AG08395 (cell line): ENCODE measurements at regions not wholly inside any gene's neighbourhood (a gene's known extent, or its start where the extent isn't known, plus 50 kb on each side); places are given as distances from the start of the nearest gene placed in this dataset.

Experiments used
- DNase-seq: peaks from one replicate; pipeline ENCODE4 v3.0.0; 2012; ENCODE audit warnings: mixed read lengths, low spot score

DNA sequence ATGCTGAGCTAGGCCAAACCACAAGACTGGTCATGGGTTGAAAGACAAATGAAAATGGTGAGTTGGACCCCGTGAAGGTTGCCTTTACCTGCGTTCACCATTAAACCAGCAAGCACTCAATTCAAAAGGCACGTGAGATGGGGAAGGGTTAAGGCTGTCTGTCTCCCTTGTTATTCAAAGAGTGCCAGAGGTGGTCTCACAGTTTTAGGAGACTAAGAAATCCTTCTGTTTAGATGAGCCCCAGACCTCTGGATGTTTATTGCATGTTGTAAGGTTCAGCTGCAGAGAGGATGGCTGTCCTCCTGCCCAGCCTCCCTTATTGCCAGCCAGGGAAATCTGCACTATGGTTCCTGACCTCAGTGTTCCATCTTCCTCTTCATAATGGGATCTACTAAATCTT is 498.0 kb upstream of the CELF2 start:
- DNase-seq: no peak

DNA sequence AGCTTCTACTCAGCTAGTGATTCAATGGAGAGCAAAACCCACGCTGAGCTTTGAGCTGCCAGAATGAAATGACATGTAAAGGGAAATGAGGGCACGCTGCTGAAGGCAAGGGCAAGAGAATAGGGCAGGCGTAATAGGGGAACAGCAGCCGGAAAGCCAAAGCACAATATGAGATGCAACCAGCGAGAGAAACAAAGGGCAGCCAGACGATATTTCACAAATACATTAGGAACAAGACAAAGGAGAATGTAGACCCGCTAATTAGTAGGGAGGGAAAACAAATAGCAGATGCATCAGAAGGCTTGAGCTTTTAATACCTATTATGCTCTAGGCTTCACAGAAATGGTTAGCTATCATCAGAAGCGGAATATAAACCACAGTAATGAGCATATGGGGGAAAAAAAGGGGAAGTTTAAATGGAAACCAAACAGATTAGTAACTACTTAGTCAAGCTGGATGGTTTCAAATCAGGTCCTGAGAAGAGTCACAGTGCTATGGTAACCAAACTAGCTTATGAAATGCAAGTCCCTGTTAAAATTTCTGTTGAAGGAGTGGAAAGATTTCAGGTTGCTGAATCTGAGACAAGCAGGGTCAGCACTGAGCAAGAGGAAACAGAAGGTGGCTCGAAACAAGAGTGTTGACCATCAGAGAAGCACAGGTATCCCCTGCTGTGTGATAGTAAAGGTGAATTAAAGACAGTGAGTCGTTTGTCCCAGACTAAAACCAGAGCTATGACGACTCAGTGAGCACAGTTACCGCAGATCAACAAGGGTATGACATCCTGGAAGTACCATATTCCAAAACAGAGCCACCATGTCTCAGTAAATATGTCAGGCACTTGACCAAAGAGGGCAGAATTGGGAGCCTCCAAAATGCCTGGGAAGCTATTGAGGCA is 496.9 kb upstream of the CELF2 start:
- DNase-seq: no peak

DNA sequence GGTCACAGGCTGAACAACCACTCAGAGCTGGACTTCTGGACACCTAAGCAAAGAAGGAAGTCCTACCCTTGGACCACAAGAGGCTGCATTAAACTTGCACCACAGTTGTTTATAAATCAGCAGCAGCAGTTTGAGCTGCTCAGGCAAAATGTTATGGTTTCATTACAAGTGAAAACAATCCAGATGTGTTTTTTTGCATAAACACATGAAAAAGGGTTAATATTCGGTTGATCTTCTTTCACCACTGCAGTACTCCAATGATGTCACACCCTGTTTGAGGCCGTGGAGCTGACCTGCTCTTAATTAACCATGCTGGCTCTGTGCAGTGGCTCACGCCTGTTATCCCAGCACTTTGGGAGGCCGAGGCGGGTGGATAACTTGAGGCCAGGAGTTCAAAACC is 490.8 kb upstream of the CELF2 start:
- no peak for DNase-seq

DNA sequence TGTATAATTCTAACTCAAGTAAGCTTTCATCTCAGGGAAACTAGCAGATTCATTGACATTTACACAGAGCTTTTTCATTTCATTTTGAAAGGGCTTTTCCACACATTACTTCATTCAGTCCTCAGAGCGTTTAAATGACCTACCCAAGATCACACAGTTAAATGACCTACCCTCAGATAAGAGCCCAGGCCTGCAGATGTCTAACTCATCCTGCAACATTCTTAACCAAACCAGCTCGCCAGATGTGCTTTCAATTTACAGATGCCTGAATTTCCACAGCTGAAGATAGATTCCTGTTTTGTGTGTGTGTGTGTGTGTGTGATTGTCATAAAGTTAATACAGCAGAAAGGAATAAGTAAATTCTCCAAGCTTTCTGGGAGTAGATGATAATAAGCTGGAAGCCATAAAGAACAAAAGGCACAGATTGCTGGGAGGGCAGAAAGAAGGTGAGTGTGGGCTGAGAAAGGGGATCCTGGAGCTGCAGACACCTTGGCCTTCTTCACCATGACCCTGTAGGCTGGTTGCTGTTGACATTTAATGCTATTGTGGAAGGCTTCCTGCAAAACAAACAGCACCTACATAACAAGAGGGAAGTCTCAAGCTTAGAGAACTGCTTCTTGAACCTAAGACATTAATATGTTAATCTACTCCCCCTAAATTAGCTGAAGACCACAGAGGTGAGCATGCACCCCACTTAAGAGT is 489.7 kb upstream of the CELF2 start:
- no peak for DNase-seq

DNA sequence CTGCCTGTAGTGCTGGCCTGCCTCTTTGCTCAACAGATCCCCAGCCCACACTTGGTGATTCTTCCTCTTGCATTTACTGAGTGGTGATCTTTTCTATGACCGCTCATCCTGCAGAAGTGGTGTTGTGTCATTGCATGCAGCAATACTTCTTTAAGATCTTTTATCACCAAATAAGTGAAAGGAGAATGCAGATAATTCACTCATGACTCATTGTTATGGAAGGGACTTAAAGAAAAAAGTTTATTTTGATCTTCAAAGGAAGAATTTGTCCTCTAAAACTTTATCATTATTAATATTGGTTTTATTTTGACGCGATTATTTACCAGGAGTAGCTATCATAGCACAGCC is 489.1 kb upstream of the CELF2 start:
- no peak for DNase-seq

DNA sequence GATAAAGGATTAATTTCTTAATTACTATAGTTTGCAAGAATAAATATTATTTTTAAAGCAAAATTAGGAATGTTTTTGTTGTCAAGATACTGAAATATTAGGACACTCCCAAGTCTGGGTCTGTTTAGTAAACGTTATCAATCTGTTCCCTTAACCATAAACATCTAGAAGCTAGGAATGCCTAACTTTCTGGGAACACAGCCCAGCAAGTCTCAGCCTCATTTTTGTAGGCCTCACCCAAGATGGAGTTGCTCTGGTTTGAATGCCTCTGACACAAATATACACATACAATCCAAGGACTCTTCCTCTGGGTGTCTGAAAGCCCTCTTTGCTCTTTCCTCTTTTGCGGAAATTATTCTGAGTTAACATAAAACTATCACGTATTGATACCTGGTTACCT is 487.4 kb upstream of the CELF2 start:
- no peak for DNase-seq

DNA sequence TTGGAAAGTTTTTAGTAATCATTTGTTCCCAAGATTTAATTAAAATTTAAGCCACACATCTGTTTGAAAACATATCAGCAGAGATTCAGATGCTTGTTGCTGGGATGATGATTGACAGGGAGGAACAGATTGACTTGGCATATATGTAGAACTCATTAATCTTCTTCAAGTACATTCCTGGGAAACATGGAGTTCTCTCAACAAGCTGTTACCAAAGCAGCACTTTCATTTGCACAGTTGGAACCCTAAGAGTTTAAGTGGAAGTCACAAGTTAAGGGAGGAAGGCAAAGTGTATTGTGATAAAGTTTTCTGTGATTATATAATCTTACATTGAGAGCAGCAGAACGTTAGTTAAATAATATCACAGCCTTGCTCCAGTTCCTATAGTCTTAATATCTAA is 485.4 kb upstream of the CELF2 start:
- DNase-seq: no peak

DNA sequence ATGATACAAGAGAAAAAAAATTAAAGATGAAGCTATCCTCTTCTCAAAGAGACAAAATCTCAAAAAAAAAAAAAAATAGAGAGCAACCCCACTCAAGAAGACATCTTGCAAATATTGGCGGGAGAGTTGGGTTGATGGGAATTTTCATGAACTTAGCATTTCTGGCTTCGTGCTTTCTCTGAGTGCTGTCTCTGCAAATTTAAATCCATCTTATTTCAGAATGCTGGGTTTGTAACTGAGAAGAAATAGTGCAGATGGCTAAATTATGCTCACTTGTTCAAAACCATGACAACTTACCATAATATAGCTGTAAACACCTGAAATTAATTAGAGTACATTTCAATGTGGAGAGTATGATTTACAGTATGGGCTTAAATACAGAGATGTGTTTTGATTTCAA is 484.8 kb upstream of the CELF2 start:
- no peak for DNase-seq

DNA sequence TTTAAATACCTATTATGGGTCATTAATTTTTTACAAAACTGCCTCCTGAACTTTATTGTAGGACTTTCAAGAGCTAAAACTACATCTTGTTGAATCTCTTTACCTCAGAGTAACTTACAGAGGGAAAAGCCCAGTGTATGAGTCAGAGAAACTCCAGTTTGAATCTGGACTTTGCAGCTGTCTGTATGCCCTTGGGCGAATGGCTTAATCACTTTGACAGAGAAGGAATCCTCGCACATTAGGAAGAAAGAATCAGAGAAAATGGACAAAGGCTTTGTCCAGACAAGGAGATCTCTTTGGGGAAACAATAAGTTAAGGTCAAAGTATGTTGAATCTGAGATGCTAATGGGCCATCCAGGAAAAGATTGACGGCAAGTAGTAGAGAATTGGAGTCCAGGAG is 484.2 kb upstream of the CELF2 start:
- DNase-seq: peak; percentile 17

DNA sequence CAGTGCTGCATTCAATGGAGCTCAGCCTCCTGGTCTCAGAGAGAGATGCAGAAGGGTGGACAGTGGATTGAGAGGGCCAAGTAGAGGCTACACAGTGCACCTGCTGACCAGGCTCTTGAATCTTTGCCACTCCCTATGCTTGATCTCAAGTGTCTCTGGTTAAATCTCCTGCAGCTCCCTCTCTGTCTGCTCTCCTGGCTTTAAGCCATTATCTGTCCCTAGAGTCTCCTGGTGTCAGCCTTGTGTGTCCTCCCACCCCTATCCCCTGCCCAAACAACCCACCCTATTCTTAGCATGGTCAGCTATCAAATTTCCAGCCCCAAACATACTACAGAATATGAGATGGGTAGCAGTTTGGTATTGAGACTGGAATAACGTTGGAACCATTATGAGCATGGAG is 479.3 kb upstream of the CELF2 start:
- DNase-seq: no peak

DNA sequence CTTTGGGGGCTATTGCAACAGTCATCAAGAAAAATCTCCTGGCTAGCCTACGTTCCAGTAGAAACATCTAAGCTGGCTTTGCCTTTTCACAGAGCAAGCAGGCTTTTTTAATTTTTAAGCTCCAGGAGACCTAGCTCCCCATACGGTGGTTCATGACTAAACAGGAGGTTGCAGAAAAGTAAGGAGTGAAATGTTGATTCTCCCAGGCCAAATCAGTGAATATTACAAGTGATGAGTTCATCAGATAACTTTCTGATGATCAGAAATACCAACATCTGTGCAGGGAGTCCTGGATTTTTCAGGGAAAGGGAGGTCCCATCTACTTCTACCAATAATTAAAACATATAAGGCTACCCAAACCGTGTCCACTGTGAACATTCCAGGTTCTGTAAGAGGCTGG is 477.3 kb upstream of the CELF2 start:
- DNase-seq: no peak

DNA sequence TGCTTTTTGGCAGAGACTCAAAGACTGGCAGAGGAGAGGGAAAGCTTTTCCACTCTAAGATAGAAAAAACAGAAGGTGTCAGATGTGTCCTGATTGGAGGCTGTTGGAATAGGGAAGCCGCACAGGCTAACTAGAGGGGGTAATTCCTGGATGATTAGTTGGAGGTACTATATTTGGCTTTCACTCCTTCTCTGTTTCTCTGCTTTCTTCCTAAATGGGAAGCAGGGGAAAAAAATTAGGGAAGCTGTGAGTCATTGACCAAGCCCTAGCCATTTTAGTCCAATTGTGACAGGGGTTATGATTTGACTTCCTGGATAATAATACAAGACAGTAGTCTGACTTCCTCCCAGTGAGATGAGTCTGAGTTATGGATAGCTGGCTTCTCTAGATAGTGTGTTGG is 475.2 kb upstream of the CELF2 start:
- no peak for DNase-seq

DNA sequence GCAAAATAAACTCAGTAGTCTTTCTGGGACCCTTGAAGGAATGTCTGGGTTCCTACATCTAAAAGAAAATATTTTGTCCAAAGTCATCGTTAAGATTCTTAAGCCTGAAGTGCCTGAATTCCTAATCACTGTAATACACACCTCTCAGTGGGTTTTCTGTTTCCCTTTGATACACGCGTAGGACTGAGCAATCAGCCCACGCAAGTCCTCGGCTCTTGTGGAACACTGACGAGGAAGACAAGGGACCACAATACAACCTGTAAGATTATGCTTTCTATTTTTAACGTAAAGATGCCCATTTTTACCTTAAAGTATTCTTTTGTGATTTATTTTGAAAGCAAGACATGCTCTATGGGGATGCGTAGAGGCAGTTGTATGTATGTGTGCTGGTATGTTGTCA is 472.8 kb upstream of the CELF2 start:
- DNase-seq: no peak

DNA sequence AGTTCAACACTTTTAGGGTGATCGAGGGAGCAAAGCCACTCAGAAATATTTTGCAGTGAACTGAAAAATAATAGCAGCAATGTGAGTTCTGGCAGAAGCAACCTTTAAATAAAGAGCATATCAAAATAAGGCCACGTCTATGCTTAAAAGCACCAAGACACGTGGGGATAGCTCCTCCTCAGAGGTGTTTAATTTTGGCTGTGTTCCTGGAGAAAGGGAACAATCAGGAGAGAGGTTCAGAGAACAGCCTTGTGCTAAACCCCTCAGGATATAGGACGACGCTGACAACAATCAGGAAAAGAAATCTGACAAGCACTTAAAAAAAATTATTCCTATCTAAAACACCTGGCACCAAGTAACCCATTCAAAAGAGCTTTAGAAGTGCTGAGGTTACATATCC is 471.9 kb upstream of the CELF2 start:
- DNase-seq: no peak

DNA sequence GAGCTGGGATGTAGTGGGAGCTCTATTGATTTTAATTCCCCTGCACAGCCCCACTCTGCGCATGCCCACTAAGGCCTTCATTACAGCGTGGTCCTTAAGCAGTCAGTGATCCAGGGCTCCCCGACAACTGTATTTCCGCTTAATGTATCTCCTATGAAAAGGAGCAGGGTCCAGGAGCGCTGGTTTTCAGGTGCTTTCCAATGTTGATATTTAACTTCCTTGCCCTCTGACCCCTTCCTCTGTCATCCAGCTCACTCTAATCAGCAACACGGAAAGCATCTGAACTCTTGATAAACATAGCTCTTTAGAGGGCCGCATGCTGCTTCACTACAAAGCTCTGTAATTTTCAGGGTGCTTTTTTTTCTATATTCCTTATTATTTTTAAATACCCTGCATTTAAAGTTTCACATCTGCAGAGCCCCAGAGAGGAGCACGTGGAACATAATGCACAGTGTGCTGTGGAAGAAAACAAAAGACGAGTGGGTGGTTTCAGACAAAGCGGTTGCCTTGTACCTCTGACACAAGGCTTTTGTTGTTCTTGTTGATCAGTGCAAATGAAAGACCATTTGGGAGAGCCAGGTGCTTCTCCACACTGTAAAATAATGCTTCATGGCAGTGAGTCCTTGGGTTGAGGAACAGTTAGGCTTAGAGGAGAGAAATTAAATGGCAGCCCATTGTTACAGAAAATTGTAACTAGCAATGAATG is 465.9 kb upstream of the CELF2 start:
- DNase-seq: no peak

DNA sequence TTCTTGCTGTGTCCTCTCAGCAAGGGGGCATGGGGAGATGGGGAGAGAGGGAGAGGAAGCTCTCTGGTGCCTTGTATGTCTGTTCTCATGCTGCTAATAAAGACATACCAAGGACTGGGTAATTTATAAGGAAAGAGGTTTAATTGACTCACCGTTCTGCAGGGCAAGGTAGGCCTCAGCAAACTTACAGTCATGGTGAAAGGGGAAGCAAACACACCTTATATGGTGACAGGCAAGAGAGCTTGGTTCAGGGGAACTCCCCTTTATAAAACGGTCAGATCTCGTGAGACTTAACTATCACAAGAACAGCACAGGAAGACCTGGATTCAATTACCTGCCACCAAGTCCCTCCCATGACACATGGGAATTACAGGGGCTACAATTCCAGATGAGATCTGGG is 464.7 kb upstream of the CELF2 start:
- DNase-seq: no peak

DNA sequence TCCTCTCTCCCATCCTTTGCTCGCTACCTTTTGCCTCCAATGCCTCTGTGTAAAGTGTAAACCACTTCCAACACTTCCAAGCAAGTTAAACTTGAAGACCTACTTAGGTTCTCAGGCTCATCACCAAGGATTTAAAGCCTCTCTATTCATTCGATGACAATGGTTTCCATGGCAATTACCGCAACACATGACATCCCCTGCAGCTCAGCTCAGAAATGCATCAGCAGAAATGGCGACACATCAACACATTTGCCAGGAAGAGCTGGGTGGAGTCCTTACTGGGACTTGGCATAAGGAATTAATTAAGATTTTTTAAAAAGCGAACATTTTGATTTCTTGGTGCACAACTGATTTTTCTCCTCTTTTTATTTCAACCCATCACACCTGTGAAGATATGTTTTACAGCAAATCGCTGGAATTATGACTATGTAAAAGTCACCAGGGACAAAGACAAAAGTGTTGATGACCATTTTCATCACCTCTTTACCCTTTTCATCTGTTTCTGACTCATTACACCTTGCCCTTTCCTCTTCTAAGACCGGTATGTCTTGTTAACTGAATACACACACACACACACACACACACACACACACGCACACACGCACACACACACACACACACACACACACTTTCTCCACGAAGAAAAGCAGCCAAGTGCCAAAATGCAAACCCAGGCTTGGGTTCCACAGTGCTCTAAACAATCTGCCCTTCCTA is 453.4 kb upstream of the CELF2 start:
- DNase-seq: peak; percentile 57

DNA sequence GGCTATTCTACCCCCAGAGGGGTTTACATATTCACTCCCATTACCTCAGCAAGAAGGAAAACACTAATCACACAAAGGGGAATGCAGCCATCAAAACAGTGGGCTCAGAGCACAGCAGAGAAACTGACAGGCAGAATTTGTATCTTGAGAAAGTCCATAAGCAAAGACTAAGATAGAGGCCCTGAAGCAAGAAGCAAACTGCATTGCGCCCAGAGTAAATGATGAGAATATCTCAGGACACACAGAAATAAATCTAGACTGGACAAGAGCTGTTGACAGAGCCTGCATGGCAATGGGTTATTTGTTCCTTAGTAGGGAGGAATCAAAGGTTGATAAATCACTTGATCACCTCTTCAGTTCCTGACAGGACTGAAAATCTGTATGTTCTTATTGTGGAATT is 440.7 kb upstream of the CELF2 start:
- DNase-seq: no peak

DNA sequence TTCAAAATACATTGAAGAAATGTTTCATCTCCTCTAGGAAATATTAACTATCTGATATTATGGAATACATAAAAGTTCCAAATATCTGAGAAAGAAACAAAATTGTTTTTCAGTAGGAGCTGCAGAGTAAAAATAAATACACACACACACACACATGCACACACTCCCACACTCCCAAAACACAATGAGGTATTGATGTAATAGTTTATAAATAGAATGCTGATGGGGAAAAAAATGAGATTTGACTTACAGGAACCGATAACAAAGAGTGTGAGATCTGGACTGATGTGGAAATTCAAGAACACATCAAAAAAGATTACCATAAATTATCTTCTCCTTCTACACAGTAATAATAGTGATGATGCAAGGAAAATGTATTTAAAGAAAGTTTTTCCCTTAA is 438.0 kb upstream of the CELF2 start:
- DNase-seq: no peak

DNA sequence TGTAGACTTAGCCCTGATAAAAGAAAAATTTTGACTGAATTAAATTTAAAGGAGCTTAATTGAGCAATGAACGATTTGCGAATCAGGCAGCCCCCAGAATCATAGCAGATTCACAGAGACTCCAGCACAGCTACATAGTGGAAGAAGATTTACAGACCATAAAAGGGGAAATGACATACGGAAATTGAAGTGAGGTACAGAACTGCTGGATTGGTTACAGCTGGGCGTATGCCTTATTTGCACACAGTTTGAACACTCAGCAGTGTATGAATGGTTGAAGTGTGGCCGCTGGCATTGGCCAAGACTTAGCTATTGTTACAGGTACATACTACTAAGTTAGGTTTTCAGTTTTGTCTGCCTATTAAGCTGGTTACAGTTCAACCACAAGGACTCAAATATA is 433.5 kb upstream of the CELF2 start:
- no peak for DNase-seq

DNA sequence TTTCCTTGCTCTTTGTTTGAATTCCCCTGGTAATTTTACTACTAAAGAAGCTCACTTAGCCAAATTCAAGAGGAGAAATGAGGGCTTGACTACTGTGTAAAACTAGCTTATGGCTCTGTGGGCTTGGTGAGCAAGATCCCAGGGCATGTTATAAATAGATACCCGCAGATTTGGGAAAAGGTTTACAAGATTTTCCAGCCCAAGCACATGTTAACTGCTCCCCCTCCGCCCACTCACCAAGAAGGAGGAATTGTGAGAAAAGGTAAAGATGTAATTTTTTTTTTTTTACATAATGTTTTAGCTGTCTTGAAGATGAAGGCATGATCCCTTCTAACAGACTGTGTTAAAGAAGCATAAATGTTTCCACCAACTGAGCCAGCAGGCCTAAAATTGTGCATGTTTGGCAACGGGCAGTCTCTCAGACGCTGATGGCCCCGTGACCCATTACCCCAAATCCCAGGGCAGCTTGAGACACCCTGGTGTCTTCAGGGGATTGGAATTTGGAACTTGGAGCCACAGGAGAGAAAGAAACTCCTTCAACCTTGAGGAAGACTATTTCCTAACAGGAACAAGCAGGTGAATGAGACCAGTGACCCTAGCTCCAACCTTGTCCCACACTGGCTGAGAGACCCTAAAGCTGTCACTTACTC is 429.8 kb upstream of the CELF2 start:
- DNase-seq: no peak
